ENCODE measurements at regions not wholly inside any gene's neighbourhood (a gene's known extent, or its start where the extent isn't known, plus 50 kb on each side); places are given as distances from the start of the nearest gene placed in this dataset.

DNA sequence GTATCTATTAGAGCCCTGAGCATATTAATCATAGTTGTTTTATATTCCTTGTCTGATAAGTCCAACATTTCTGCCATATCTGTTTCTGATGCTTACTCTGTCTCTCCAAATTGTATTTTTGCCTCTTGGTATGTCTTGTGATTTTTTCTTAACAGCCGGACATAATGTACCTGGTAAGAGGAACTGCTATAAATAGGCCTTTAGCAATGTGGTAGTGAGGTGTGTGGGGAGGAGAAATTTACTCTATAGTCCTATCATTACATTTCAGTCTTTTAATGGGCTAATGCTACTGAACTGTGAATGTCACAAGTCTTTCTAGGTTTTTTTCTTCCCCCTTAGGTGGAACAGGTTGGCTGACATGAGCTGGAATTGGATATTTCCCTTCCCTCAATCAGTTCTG, 176.1 kb upstream of the FGF10 start:
- CTCF ChIA-PET (ENCODE audit: partially characterized antibody) = no interaction called here
- TF ChIP-seq SP2 (IDR thresholded peaks at IDR 0.05; ENCODE audit: low read length) (no peak), SUZ12 (IDR thresholded peaks at IDR 0.05; ENCODE audit: low read length) (no peak), BACH1 (IDR thresholded peaks at IDR 0.05; ENCODE audit: low read length) (no peak), HDAC6 (IDR thresholded peaks at IDR 0.05; ENCODE audit: low read depth, low read length) (no peak), SRF (IDR thresholded peaks at IDR 0.05; ENCODE audit: low read depth, low read length) (no peak), CTBP2 (IDR thresholded peaks at IDR 0.05; ENCODE audit: borderline replicate concordance, insufficient read depth, insufficient read length, low read length) (no peak), TCF12 (IDR thresholded peaks at IDR 0.05; ENCODE audit: low read depth, low read length) (no peak), YY1 (IDR thresholded peaks at IDR 0.05; ENCODE audit: low read depth, low read length) (no peak), BRCA1 (IDR thresholded peaks at IDR 0.05; ENCODE audit: low read depth, low read length) (no peak), TAF7 (optimal IDR thresholded peaks at IDR 0.05; ENCODE audit: borderline replicate concordance, low read depth, low read length) (no peak), NRF1 (IDR thresholded peaks at IDR 0.05; ENCODE audit: low read depth, low read length) (no peak), PHF8 (conservative IDR thresholded peaks at IDR 0.05; ENCODE audit: low read depth, low read length) (no peak), EZH2 (IDR thresholded peaks at IDR 0.05; ENCODE audit: low read depth, low read length, severe bottlenecking) (no peak), KDM4A (IDR thresholded peaks at IDR 0.05; ENCODE audit: low read depth, low read length, severe bottlenecking) (no peak), POU5F1 (IDR thresholded peaks at IDR 0.05; ENCODE audit: low read depth, low read length) (no peak)

More for the DNA sequence above, 176.1 kb upstream of the FGF10 start:
- Histone ChIP-seq H3K23me2 (ENCODE audit: low read depth, low read length) (no peaks in the 10 kb centered on the region), H3K79me1 (ENCODE audit: low read depth, low read length) (no peaks in the 10 kb centered on the region), H3K4me2 (ENCODE audit: insufficient read depth in 1 of 2, low read depth in 2 of 2, low read length in 2 of 2) (no peak overlapping the region), H3K27ac (ENCODE audit: low read depth, low read length) (no peak overlapping the region), H2BK5ac (ENCODE audit: low read depth, low read length) (no peak overlapping the region), H2BK12ac (ENCODE audit: low read depth, low read length) (no peak overlapping the region), H2AFZ (ENCODE audit: low read length) (no peak overlapping the region), H4K8ac (ENCODE audit: extremely low read depth, insufficient read depth, low read length) (no peak overlapping the region), H3K4me1 (replicated peaks in 1 of 4; ENCODE audit: control insufficient read depth in 3 of 4, insufficient read depth in 4 of 4, low read length in 3 of 4) (no peaks in the 10 kb centered on the region), H3K27me3 (replicated peaks in 1 of 4; ENCODE audit: control insufficient read depth in 3 of 4, extremely low read depth in 1 of 4, insufficient read depth in 3 of 4, low read length in 3 of 4) (no peaks in the 10 kb centered on the region), H3K4me3 (ENCODE audit: extremely low read depth in 1 of 4, insufficient read depth in 2 of 4, low read depth in 3 of 4, low read length in 4 of 4) (no peak overlapping the region), H3K14ac (ENCODE audit: insufficient read length) (no peak overlapping the region), H3K23ac (ENCODE audit: insufficient read length) (no peak overlapping the region), H3K79me2 (ENCODE audit: control insufficient read depth in 1 of 2, insufficient read depth in 2 of 2, low read length in 2 of 2) (no peaks in the 10 kb centered on the region), H3K9ac (replicated peaks in 1 of 4; ENCODE audit: extremely low read depth in 1 of 4, low read depth in 3 of 4, low read length in 3 of 4) (no peak overlapping the region), H4K5ac (ENCODE audit: insufficient read length, low read depth, low read length) (no peak overlapping the region), H3K18ac (ENCODE audit: extremely low read depth, low read length) (no peak overlapping the region), H3K9me3 (ENCODE audit: insufficient read depth in 2 of 2, low read depth in 1 of 2, low read length in 1 of 2) (no peaks in the 10 kb centered on the region), H3K36me3 (ENCODE audit: control insufficient read depth in 2 of 4, insufficient read depth in 4 of 4, low read length in 3 of 4) (no peaks in the 10 kb centered on the region), H4K20me1 (replicated peaks in 1 of 2; ENCODE audit: control insufficient read depth in 1 of 2, insufficient read depth in 2 of 2, low read length in 2 of 2) (no peaks in the 10 kb centered on the region), H2BK15ac (ENCODE audit: low read length) (no peak overlapping the region), H3K56ac (replicated peaks; ENCODE audit: insufficient read length, low read depth, low read length) (no peak overlapping the region), H2BK120ac (replicated peaks; ENCODE audit: low read depth, low read length) (no peak overlapping the region), H2AK5ac (ENCODE audit: low read depth, low read length) (no peak overlapping the region), H2BK20ac (ENCODE audit: low read length) (no peak overlapping the region), H3K4ac (replicated peaks; ENCODE audit: insufficient read length, low read depth, low read length) (no peak overlapping the region), H4K91ac (replicated peaks; ENCODE audit: insufficient read length, low read length) (no peak overlapping the region)
- 93% methylated on average over 1 of the region's 1 CpG; no CpG with 5 or more reads in 1 of the 2 experiments for WGBS, 2 experiments (ENCODE audit: extremely low coverage in 1 of 2, insufficient coverage in 1 of 2, insufficient read length in 1 of 2, insufficient replicate concordance in 2 of 2, low coverage in 1 of 2, low lambda C conversion rate in 2 of 2, missing lambda C conversion rate in 1 of 2)
- POLR2A ChIA-PET (ENCODE audit: partially characterized antibody) = no interaction called here
- FAIRE-seq = no peak
- DNase-seq (ENCODE audit: low read depth in 1 of 2, low spot score in 2 of 2) = no peak

Data from H1 (cell line).